GM19238 (cell line): ENCODE measurements at regions not wholly inside any gene's neighbourhood (a gene's known extent, or its start where the extent isn't known, plus 50 kb on each side); places are given as distances from the start of the nearest gene placed in this dataset.
"Not testable (repeated sequence)": the region's sequence is repeated elsewhere in the genome, so short reads cannot be mapped to it uniquely, and the experiment has no call there.

ENCODE experiments used
- DNase-seq: peaks from one replicate; pipeline ENCODE4 v3.0.0; 2011; ENCODE audit warnings: low spot score; ENCODE audit not compliant: insufficient read length

GRCh38 chr18:6569813-6570212 lies 155.1 kb upstream of the L3MBTL4 start:
- no peak for DNase-seq

GRCh38 chr18:6570581-6571238 lies 156.0 kb upstream of the L3MBTL4 start:
- no peak for DNase-seq

- no peak for DNase-seq
Observed at GRCh38 chr18:6571239-6571602, 156.5 kb upstream of the L3MBTL4 start.

- DNase-seq: not testable (repeated sequence)
Observed at GRCh38 chr18:6572192-6572591, 157.3 kb upstream of the ARHGAP28 start.

DNA sequence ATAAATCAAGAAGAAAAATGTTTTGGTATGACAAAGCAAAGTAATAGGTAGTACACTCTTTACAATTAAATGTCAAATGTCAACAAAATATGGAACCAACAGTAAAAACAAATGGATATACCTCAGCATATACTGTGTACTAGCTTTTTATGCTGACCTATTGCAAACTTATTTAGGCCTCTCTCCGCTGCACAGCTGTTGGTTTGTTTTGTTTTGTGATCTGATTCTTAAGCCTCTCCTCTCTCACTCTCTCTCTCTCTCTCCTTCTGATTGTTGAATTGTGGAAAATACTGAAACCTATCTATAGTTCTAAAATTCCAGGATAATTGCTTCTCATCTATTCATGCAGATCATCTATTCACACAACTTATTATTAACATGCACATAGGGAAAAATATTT lies 154.9 kb upstream of the ARHGAP28 start:
- DNase-seq: no peak

DNA sequence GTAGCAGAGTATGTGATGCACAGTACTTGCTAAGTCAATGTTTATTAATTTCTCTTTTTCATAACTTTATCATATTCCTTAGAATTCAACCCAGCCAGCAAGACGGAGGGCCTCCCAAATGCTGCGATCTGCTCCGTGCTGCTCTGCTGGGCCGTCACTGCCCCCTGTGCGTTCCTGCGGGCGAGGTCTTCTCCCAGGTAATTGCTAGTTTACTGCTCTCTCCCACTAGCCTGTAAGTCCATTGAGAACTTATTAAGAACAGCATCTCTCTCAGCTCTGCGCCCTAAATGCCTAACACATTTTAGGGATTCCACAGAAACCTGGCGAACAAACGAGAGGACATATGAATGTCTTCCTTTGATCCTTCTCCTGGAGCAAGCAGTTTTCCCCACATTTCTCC lies 153.6 kb upstream of the ARHGAP28 start:
- no peak for DNase-seq

- no peak for DNase-seq
Observed at GRCh38 chr18:6576718-6577375, 152.7 kb upstream of the ARHGAP28 start.

DNA sequence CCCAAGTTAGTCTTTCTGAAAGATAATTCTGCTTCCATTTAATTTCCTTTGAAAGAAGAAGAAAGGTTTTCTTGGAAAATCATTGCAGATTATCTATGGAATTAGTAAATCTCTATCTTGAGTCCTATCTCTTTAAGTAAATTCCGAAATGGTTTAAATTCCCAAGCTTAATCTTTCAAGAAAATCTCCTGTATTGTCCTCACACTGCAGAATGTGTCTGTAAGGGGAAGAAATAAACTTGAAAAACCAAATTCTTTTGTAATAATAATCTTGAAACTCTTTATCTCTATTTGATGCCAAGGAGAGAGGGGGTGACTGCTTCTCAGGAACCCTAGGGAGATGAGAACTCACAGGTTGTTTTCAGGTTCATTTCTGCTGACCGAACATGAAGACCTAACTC lies 150.8 kb upstream of the ARHGAP28 start:
- no peak for DNase-seq

DNA sequence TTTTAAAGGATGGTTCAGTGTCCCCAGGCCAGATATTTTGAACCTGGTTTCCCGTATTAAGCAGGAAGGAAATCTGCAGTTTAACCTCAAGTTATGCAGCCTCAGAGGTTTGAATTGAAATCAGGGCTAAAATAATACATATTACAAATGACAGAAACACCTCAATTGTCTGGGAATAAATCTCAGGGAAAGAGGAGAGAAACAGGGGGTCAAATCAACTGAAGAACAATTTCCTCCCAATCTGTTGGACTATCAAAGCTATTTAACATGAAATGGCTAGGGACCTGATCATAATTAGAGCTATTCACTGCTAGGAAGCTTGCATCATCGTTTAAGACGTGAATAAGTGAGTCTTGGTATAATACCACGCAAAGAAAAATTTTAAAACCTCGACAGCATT lies 150.0 kb upstream of the ARHGAP28 start:
- DNase-seq: no peak

DNA sequence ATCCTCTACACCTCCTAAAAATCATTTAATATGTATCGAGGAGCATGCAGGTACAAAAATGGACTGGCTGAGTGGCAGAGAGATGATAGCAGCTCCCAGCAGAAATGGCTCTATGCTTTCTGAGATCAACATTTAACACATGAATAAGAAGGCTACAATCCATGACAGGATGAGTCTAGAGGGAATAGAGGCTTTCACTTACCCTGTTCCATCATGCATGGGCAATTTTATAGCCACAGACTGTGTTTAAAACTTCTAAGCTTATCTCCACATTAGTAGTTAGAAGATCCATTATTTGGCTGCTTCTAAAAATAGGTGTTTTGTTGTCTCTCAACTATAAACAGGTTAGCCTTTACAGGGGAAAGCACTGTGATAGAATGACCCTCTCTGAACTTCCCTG lies 149.1 kb upstream of the ARHGAP28 start:
- DNase-seq: no peak

DNA sequence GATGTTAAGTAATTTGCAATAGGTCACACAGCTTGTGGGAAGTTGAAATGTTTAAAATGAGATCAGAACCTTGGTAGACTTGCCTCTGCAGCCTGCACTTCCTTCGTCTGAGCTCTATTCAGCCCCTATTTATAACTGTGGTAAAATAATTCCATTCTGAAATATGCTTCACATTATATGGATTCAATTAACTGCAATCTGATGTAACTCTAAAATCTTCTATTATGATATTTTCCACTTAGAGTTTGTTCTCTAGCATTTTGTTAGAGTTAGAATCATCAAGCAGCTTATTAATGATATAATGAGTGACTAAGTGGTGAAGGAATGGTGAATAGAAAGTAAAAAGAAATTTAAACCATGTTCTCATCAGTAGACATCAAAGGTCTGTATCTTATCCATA lies 139.6 kb upstream of the ARHGAP28 start:
- DNase-seq: no peak

- no peak for DNase-seq
Observed at GRCh38 chr18:6590326-6590725, 139.2 kb upstream of the ARHGAP28 start.

- no peak for DNase-seq
Observed at GRCh38 chr18:6591491-6591890, 138.0 kb upstream of the ARHGAP28 start.

- DNase-seq: no peak
Observed at GRCh38 chr18:6592522-6592921, 137.0 kb upstream of the ARHGAP28 start.

DNA sequence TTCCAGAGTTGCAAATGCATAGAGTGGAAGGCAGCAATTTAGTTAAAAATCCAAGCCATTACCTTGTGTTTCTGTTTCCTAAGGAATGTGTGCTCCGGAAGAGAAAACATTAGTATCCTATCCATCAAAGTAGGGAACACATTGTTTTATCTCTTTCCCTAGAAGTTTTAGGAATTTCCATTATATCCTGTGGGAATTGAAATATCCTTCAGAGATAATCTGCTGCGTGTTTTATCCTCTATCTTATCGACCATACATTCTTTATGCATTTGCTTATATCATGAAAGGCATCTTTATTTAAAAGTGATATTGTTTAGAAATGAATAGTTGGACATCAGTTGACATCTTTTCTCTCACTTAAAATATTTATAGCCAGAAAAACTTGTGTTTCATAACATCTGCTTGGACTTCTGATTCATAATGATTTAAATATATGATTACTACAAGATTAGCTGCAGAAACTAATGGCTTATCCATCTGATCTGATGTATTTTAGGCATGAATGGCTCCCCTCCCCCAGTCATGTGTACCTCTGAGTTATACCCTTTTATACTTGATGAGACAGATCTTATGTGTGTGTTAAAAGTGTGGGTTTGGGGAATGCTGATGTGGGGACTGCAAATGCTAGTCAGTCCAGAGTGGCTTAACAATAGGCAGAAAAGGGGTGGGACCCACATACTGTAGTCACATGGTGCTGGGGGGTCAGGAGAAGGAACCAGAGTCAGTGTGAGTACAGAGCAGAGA lies 136.2 kb upstream of the ARHGAP28 start:
- no peak for DNase-seq

- DNase-seq: no peak
Observed at GRCh38 chr18:6595666-6596065, 133.8 kb upstream of the ARHGAP28 start.

DNA sequence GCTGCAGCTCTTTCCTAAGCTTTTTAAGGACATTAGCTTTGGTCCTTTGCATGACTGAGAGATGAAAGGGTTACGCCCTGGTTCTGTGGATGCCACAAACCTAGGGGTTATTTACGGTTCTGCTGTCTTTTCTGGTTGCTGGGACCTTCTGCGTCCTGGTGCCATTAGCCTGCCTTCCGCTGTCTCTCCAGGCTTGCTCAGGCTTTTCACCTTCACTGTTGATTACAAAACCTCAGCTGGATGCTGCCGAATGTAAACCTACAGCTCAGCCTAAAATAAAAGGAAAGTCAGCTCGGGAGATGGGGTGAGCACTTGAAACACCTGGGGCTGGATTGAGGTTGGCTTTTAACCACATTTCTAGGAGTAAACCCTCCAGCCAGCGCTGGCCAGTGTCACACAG lies 130.9 kb upstream of the ARHGAP28 start:
- no peak for DNase-seq

- DNase-seq: no peak
Observed at GRCh38 chr18:6600667-6601167, 128.8 kb upstream of the ARHGAP28 start.

DNA sequence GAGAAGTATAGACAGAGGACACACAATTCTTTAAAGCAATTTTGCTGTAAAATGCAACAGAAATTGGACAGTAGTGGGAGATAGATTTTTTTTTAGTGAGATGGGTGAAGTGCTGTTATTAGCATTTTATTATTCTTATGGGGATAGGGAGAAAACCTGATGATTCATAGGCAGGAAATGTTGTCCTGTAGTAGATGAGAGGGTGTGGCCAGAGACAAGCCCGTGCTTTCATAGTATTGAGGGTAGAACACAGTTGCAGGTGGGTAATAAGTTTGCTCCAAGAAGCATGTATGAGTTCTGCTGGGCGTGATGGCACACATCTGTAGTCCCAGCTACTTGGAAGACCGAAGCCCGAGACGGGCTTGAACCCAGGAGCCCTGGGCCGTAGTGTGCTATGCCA lies 128.3 kb upstream of the ARHGAP28 start:
- no peak for DNase-seq

- DNase-seq: no peak
Observed at GRCh38 chr18:6602365-6602764, 127.2 kb upstream of the ARHGAP28 start.

DNA sequence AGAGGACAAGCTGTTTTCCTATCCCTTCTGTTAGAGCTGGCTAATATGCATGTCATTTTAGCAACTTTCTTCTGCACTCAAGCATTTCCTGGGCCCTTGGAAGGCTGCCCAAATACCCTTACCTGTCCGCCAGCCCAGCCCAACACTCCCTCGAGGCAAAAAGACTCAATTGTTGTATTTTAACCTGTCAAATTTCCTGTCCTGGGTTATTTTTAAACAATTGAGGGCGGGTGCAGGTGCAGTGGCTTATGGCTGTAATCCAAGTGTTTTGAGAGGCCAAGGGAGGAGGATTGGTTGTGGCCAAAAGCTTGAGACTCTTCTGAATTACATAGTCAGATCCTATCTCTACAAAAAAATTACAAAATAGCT lies 125.0 kb upstream of the ARHGAP28 start:
- DNase-seq: no peak

DNA sequence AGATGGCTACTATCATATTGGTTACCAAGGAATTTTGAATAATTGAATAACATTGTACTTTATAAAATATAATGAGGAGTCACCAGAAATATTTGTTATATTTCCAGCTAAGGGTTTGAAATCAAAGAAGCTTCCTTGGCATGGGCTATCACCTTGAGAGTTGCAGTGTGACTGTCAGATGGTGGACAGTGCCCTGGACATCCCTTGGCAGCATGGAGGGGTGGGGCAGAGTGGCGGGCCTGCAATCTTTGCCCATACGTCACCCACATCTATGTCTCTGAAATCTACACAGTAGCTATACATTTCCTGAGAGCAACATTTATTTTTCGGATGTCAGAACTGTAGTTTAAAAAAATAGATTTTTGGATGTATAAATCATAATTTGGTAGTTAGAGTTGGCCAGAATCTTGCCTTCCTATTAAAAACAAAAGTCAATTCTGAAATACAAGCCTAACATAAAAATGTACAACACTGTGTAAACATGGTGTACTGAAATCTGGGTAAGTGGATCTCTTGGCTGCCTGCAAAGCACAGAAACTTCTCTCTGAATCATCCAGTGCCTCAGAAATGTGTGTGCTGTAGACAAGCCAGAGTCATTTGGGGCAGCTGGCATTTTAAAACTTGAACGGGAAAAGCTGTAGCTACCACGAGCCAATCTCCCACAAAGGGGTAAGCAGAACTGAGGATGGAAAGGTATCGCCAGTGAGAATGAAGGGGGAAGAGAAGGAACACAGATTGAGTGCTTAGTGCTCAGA lies 124.2 kb upstream of the ARHGAP28 start:
- DNase-seq: no peak
